Peyer's patch (tissue), 4 donors: ENCODE measurements at regions not wholly inside any gene's neighbourhood (a gene's known extent, or its start where the extent isn't known, plus 50 kb on each side); places are given as distances from the start of the nearest gene placed in this dataset.

ENCODE experiments used
- POLR2A ChIP-seq, 2 donors: fragments of 450-650 bp; IDR thresholded peaks; one replicate each; pipeline ENCODE4 v1.5.1; 2017; ENCODE audit warnings: antibody characterized with exemption in 2 of 2, mild to moderate bottlenecking in 2 of 2, moderate library complexity in 2 of 2
- TF ChIP-seq, protein P1 (sequence below), 6 experiments: fragments of 450-650 bp in 4 of 6; fragments of 200-600 bp in 2 of 6; sonication (generic) in 1 of 6; IDR thresholded peaks; one replicate each; pipeline ENCODE4 v1.5.1; 2017 to 2019; ENCODE audit warnings: antibody characterized with exemption in 6 of 6, mild to moderate bottlenecking in 3 of 6, moderate library complexity in 1 of 6

DNA sequence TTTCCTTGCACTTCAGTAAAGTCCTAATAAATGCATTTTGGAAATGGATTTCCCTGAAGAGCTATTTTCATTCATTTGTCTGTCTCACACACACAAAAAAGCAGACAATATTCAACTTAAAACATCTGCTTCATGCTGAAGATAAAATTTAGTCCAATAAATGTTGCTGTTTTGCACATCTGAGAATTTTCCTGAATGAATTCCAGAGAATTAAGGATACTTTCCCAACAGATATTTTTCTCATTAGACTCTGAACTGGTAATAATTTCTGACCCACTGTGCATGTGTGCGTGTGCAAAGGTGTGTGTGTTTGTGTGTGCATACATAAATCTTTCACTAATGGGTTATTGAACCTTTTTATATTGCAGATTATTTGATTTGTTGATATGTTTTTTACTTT lies 390.2 kb upstream of the TMEFF2 start:
- TF ChIP-seq, protein P1, sequence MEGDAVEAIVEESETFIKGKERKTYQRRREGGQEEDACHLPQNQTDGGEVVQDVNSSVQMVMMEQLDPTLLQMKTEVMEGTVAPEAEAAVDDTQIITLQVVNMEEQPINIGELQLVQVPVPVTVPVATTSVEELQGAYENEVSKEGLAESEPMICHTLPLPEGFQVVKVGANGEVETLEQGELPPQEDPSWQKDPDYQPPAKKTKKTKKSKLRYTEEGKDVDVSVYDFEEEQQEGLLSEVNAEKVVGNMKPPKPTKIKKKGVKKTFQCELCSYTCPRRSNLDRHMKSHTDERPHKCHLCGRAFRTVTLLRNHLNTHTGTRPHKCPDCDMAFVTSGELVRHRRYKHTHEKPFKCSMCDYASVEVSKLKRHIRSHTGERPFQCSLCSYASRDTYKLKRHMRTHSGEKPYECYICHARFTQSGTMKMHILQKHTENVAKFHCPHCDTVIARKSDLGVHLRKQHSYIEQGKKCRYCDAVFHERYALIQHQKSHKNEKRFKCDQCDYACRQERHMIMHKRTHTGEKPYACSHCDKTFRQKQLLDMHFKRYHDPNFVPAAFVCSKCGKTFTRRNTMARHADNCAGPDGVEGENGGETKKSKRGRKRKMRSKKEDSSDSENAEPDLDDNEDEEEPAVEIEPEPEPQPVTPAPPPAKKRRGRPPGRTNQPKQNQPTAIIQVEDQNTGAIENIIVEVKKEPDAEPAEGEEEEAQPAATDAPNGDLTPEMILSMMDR (IDR thresholded peaks at IDR 0.05), result no peak
- no peak for TF ChIP-seq POLR2A (IDR thresholded peaks at IDR 0.05)
